ENCODE measurements at regions not wholly inside any gene's neighbourhood (a gene's known extent, or its start where the extent isn't known, plus 50 kb on each side); places are given as distances from the start of the nearest gene placed in this dataset.

DNA sequence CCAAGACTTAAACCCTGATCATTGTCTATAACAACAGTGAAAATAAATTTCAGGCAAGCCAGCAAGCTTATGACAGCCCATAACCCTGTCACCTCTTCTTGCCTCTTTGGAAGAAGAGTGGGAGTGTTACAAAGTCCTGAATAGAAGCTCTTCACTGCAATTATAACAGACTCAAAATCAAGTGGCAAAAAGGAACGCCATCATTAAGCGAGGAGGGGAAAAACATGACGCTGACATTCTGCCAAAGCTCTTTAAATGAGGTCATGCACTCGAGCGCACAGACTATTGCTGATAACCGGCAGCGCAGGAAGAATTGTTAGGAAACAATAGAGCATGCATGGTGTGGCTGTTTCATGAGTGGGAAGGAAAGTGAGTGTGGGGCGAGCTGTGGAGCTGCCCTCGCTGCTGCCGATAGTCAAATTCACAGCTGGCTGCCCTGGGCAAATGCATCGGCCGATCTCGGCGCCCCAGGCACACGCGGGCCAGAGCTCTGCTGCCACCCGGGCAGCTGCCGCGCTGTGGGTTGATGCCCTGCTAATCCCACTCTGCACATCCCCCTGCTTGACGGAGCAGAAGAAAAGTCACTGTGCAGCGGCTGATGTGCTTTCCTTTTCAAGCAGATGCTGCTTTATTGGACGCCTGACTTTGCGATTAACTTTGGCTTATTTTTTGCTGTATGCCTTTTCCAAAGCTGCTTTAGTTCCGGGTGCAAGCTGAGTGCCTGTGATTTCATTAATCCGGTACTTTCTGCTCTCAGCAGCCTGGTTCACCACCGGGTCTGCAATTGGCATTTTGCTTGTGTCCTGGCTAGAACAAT lies 102.4 kb upstream of the ST6GALNAC5 start:
- Histone ChIP-seq H2AFZ (ENCODE audit: low read length) (no peak overlapping the region), H3K4me2 (ENCODE audit: low read length) (no peak overlapping the region), H3K79me2 (ENCODE audit: insufficient read depth, low read depth, low read length) (no peaks in the 10 kb centered on the region), H3K4me3 (ENCODE audit: low read depth, low read length, poor library complexity, severe bottlenecking) (no peak overlapping the region), H3K9me2 (ENCODE audit: insufficient read depth, low read length) (no peaks in the 10 kb centered on the region), H3K36me3 (ENCODE audit: insufficient read depth, low read length) (no peaks in the 10 kb centered on the region), H3K9me3 (ENCODE audit: low read length) (no peaks in the 10 kb centered on the region), H4K20me1 (ENCODE audit: insufficient read depth, low read length) (no peaks in the 10 kb centered on the region), H3K27ac (ENCODE audit: low read depth, low read length, poor library complexity, severe bottlenecking) (no peak overlapping the region), H3K4me1 (ENCODE audit: insufficient read depth, low read length, poor library complexity, severe bottlenecking) (no peaks in the 10 kb centered on the region)
- TF ChIP-seq, protein P1, sequence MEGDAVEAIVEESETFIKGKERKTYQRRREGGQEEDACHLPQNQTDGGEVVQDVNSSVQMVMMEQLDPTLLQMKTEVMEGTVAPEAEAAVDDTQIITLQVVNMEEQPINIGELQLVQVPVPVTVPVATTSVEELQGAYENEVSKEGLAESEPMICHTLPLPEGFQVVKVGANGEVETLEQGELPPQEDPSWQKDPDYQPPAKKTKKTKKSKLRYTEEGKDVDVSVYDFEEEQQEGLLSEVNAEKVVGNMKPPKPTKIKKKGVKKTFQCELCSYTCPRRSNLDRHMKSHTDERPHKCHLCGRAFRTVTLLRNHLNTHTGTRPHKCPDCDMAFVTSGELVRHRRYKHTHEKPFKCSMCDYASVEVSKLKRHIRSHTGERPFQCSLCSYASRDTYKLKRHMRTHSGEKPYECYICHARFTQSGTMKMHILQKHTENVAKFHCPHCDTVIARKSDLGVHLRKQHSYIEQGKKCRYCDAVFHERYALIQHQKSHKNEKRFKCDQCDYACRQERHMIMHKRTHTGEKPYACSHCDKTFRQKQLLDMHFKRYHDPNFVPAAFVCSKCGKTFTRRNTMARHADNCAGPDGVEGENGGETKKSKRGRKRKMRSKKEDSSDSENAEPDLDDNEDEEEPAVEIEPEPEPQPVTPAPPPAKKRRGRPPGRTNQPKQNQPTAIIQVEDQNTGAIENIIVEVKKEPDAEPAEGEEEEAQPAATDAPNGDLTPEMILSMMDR (conservative IDR thresholded peaks at IDR 0.05; ENCODE audit: low read length) = no peak
- TF ChIP-seq EZH2phosphoT487 (IDR thresholded peaks at IDR 0.05; ENCODE audit: borderline replicate concordance, low read depth, low read length) = no peak
- ChIA-PET POLR2A (no interaction called here), CTCF (ENCODE audit: unreplicated experiment) (no interaction called here)
- no TSS peak for BruUV-seq (replicated peaks)
- intact Hi-C loops (cut with micrococcal nuclease; ENCODE audit: unreplicated experiment) = no loop called here
- DNase-seq (ENCODE audit: low spot score) = no peak

DNA sequence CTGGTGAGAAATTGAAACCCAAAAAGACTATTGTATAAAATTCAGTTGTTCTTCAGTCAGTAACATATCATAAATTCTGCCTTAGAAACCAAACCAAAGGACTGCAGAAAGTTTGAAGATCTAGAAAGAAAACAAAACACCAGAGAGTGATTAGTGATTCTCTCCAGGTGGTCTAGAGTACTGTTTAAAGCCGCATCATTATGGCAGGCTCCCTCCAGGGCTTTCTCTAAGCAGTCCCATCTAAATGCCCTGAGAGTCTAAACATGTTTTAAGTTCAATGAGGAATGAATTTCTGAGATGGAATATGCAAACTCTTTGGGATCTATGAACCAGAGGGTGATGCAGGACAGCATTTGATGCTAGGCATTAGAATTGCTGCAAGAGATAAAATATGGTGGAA lies 100.9 kb upstream of the ST6GALNAC5 start:
- Histone ChIP-seq H2AFZ (ENCODE audit: low read length) (no peak overlapping the region), H3K4me3 (ENCODE audit: low read depth, low read length, poor library complexity, severe bottlenecking) (no peak overlapping the region)
- no TSS peak for BruUV-seq (replicated peaks)

DNA sequence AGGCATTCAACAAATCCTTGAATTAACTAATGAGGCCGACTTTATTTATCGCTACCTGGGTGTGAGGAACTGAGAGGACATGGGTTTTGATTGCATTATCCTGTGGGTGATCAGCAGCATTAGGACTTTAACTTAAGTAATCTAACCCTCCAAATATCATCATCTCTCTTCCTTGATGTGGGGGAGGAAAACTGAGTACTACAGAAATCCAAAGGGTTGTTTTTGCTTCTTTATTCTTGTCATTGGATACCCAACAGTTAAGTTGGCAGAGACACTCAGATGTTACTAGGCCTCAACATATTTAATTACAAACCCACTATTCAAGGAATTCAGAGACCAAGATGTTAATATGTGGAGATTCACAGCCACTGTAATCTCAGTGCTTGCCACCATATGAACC lies 97.4 kb upstream of the ST6GALNAC5 start:
- H3K79me2 ChIP-seq (ENCODE audit: insufficient read depth, low read depth, low read length) = no peaks in the 10 kb centered on the region
- no peak for TF ChIP-seq EZH2phosphoT487 (IDR thresholded peaks at IDR 0.05; ENCODE audit: borderline replicate concordance, low read depth, low read length)
- H3K4me1 ChIP-seq (ENCODE audit: insufficient read depth, low read length, poor library complexity, severe bottlenecking) = no peaks in the 10 kb centered on the region
- H3K9me2 ChIP-seq (ENCODE audit: insufficient read depth, low read length) = no peaks in the 10 kb centered on the region
- no peaks in the 10 kb centered on the region for H4K20me1 ChIP-seq (ENCODE audit: insufficient read depth, low read length)
- H3K9me3 ChIP-seq (ENCODE audit: low read length) = no peaks in the 10 kb centered on the region
- H3K4me2 ChIP-seq (ENCODE audit: low read length) = no peak overlapping the region
- POLR2A ChIA-PET = interaction anchor here (0.8 kb wide), 1 partner anchor 10 kb away, joined by 3 read pairs; no protein-coding TSS in a partner anchor
- H2AFZ ChIP-seq (ENCODE audit: low read length) = no peak overlapping the region
- no peak overlapping the region for H3K4me3 ChIP-seq (ENCODE audit: low read depth, low read length, poor library complexity, severe bottlenecking)
- no peak overlapping the region for H3K27ac ChIP-seq (ENCODE audit: low read depth, low read length, poor library complexity, severe bottlenecking)
- no peak for DNase-seq (ENCODE audit: low spot score)
- intact Hi-C loops (cut with micrococcal nuclease; ENCODE audit: unreplicated experiment) = no loop called here
- H3K36me3 ChIP-seq (ENCODE audit: insufficient read depth, low read length) = no peaks in the 10 kb centered on the region
- CTCF ChIA-PET (ENCODE audit: unreplicated experiment) = no interaction called here
- no TSS peak for BruUV-seq (replicated peaks)

More for the DNA sequence above, 100.9 kb upstream of the ST6GALNAC5 start:
- DNase-seq (ENCODE audit: low spot score) = no peak
- ChIA-PET POLR2A (no interaction called here), CTCF (ENCODE audit: unreplicated experiment) (no interaction called here)
- Histone ChIP-seq H3K4me1 (ENCODE audit: insufficient read depth, low read length, poor library complexity, severe bottlenecking) (no peaks in the 10 kb centered on the region), H3K27ac (ENCODE audit: low read depth, low read length, poor library complexity, severe bottlenecking) (no peak overlapping the region), H3K4me2 (ENCODE audit: low read length) (no peak overlapping the region), H3K79me2 (ENCODE audit: insufficient read depth, low read depth, low read length) (no peaks in the 10 kb centered on the region), H4K20me1 (ENCODE audit: insufficient read depth, low read length) (no peaks in the 10 kb centered on the region), H3K36me3 (ENCODE audit: insufficient read depth, low read length) (no peaks in the 10 kb centered on the region), H3K9me2 (ENCODE audit: insufficient read depth, low read length) (no peaks in the 10 kb centered on the region), H3K9me3 (ENCODE audit: low read length) (no peaks in the 10 kb centered on the region)
- intact Hi-C loops (cut with micrococcal nuclease; ENCODE audit: unreplicated experiment) = no loop called here
- TF ChIP-seq, protein P1 (conservative IDR thresholded peaks at IDR 0.05; ENCODE audit: low read length) = no peak
- no peak for TF ChIP-seq EZH2phosphoT487 (IDR thresholded peaks at IDR 0.05; ENCODE audit: borderline replicate concordance, low read depth, low read length)

Measured in OCI-LY7 (cell line).